IMR-90 (cell line): ENCODE measurements at regions not wholly inside any gene's neighbourhood (a gene's known extent, or its start where the extent isn't known, plus 50 kb on each side); places are given as distances from the start of the nearest gene placed in this dataset.

Experiments
- ATAC-seq: fragments of 200-7000 bp; cut with Tn5 transposase; 2 replicates; pipeline ENCODE4 v1.9.1; 2020; ENCODE audit warnings: low read depth, mild to moderate bottlenecking, moderate library complexity
- BruUV-seq: library from RNA; stranded (reverse); fragments of 400-500 nt; replicated peaks from 2 replicates; lab custom pipeline; 2021; lab: Mats Ljungman, UMichigan
- CTCF ChIA-PET: fragments of 300-600 bp; formaldehyde crosslinking; extraction: SDS; loops from one replicate; lab custom pipeline; 2021; ENCODE audit warnings: antibody characterized with exemption; lab: Yijun Ruan, JAX
- POLR2A ChIA-PET: fragments of 300-600 bp; sonication (Branson Sonifier 250); formaldehyde crosslinking; loops from one replicate; lab custom pipeline; 2022; ENCODE audit warnings: antibody characterized with exemption; ENCODE audit not compliant: unreplicated experiment; lab: Charles Lee
- DNase-seq: peaks from one replicate; pipeline ENCODE4 v3.0.0; 2013
- H2AFZ ChIP-seq: replicated peaks from 2 replicates; pipeline ENCODE3; 2013; ENCODE audit warnings: low read length, mild to moderate bottlenecking; ENCODE audit not compliant: poor library complexity
- H2AK5ac ChIP-seq: 2 replicates; pipeline ENCODE4 v1.6.1; 2013; ENCODE audit warnings: low read depth, low read length, inconsistent platforms
- H2AK9ac ChIP-seq: replicated peaks from 2 replicates; pipeline ENCODE3; 2013; ENCODE audit warnings: mild to moderate bottlenecking, low read depth, low read length, moderate library complexity; ENCODE audit not compliant: poor library complexity
- H2BK120ac ChIP-seq: 2 replicates; pipeline ENCODE4 v1.6.1; 2013; ENCODE audit warnings: low read depth, low read length, inconsistent platforms
- H2BK15ac ChIP-seq: 3 replicates; pipeline ENCODE4 v1.6.1; 2013; ENCODE audit warnings: low read depth, low read length, inconsistent platforms
- H2BK20ac ChIP-seq: 2 replicates; pipeline ENCODE4 v1.6.1; 2013; ENCODE audit warnings: low read depth, mild to moderate bottlenecking, inconsistent platforms, low read length, moderate library complexity
- H2BK5ac ChIP-seq: 2 replicates; pipeline ENCODE4 v1.6.1; 2013; ENCODE audit warnings: mild to moderate bottlenecking, low read depth, low read length, inconsistent platforms; ENCODE audit not compliant: poor library complexity, severe bottlenecking
- H3K14ac ChIP-seq: replicated peaks from 2 replicates; pipeline ENCODE4 v1.6.1; 2013; ENCODE audit warnings: low read depth, low read length, inconsistent platforms
- H3K18ac ChIP-seq: 2 replicates; pipeline ENCODE4 v1.6.1; 2013; ENCODE audit warnings: low read depth, low read length, control low read depth
- H3K23ac ChIP-seq: 2 replicates; pipeline ENCODE4 v1.6.1; 2013; ENCODE audit warnings: low read depth, low read length, inconsistent platforms
- H3K27ac ChIP-seq: 2 replicates; pipeline ENCODE4 v1.5.1; 2013; ENCODE audit warnings: mild to moderate bottlenecking, control low read depth, low read length; ENCODE audit not compliant: insufficient read depth
- H3K27me3 ChIP-seq: 2 replicates; pipeline ENCODE4 v1.6.1; 2013; ENCODE audit warnings: low read length; ENCODE audit not compliant: control insufficient read depth, insufficient read depth
- H3K36me3 ChIP-seq: 2 replicates; pipeline ENCODE4 v1.6.1; 2013; ENCODE audit warnings: low read length, mixed read lengths; ENCODE audit not compliant: control insufficient read depth, insufficient read depth
- H3K4ac ChIP-seq: 2 replicates; pipeline ENCODE4 v1.6.1; 2013; ENCODE audit warnings: low read depth, low read length, inconsistent platforms
- H3K4me1 ChIP-seq: 2 replicates; pipeline ENCODE4 v1.6.1; 2013; ENCODE audit warnings: low read length, mixed read lengths; ENCODE audit not compliant: control insufficient read depth, insufficient read depth
- H3K4me2 ChIP-seq: 2 replicates; pipeline ENCODE4 v1.6.1; 2013; ENCODE audit warnings: low read depth, mild to moderate bottlenecking, control low read depth, low read length, moderate library complexity
- H3K4me3 ChIP-seq: 2 replicates; pipeline ENCODE4 v1.5.1; 2013; ENCODE audit warnings: low read depth, mild to moderate bottlenecking, control low read depth, low read length, moderate library complexity; ENCODE audit not compliant: insufficient read depth
- H3K56ac ChIP-seq: 2 replicates; pipeline ENCODE4 v1.6.1; 2013; ENCODE audit warnings: low read length, inconsistent platforms; ENCODE audit not compliant: insufficient read depth; ENCODE audit errors: extremely low read depth
- H3K79me1 ChIP-seq, 2 experiments: 2 replicates each; pipeline ENCODE4 v1.6.1; 2013; ENCODE audit warnings: low read length in 2 of 2, inconsistent platforms in 1 of 2, low read depth in 1 of 2
- H3K9ac ChIP-seq: 2 replicates; pipeline ENCODE4 v1.6.1; 2013; ENCODE audit warnings: low read depth, low read length, control low read depth
- H3K9me1 ChIP-seq: 2 replicates; pipeline ENCODE4 v1.6.1; 2013; ENCODE audit warnings: low read length, inconsistent platforms; ENCODE audit not compliant: insufficient read depth
- H3K9me3 ChIP-seq: 2 replicates; pipeline ENCODE4 v1.6.1; 2013; ENCODE audit warnings: low read length; ENCODE audit not compliant: control insufficient read depth, insufficient read depth
- H4K20me1 ChIP-seq: 2 replicates; pipeline ENCODE4 v1.6.1; 2013; ENCODE audit warnings: low read length, inconsistent platforms; ENCODE audit not compliant: insufficient read depth
- H4K5ac ChIP-seq: 2 replicates; pipeline ENCODE4 v1.6.1; 2013; ENCODE audit warnings: mild to moderate bottlenecking, low read depth, low read length, control low read depth
- H4K8ac ChIP-seq, 2 experiments: 2 replicates each; pipeline ENCODE4 v1.6.1; 2013; ENCODE audit warnings: low read depth in 2 of 2, low read length in 2 of 2, control low read depth in 1 of 2, inconsistent platforms in 1 of 2
- H4K91ac ChIP-seq: 2 replicates; pipeline ENCODE4 v1.6.1; 2013; ENCODE audit warnings: low read depth, low read length, inconsistent platforms; ENCODE audit not compliant: insufficient read depth
- CTCF ChIP-seq: conservative IDR thresholded peaks from 2 replicates; pipeline ENCODE4 v1.5.1; 2012; ENCODE audit warnings: mild to moderate bottlenecking, low read depth, low read length, improper control_type of control experiment
- FOS ChIP-seq: fragments of 150-350 bp; IDR thresholded peaks from 2 replicates; pipeline ENCODE4 v1.6.1; 2016; ENCODE audit warnings: low read depth, low read length
- MAZ ChIP-seq: IDR thresholded peaks from 2 replicates; pipeline ENCODE4 v1.6.1; 2012; ENCODE audit warnings: low read depth, mild to moderate bottlenecking, low read length, improper control_type of control experiment, moderate library complexity, borderline replicate concordance
- MXI1 ChIP-seq: IDR thresholded peaks from 2 replicates; pipeline ENCODE4 v1.6.1; 2012; ENCODE audit warnings: low read depth, mild to moderate bottlenecking, low read length, moderate library complexity, borderline replicate concordance
- NFE2L2 ChIP-seq: fragments of 150-350 bp; IDR thresholded peaks from 2 replicates; pipeline ENCODE4 v1.6.1; 2016; ENCODE audit warnings: low read depth, mild to moderate bottlenecking, low read length
- POLR2A ChIP-seq: IDR thresholded peaks from 2 replicates; pipeline ENCODE4 v1.6.1; 2012; ENCODE audit warnings: mild to moderate bottlenecking, low read depth, low read length
- RCOR1 ChIP-seq: IDR thresholded peaks from 2 replicates; pipeline ENCODE4 v1.6.1; 2012; ENCODE audit warnings: mild to moderate bottlenecking, low read length, improper control_type of control experiment; ENCODE audit not compliant: insufficient replicate concordance
- RFX5 ChIP-seq: IDR thresholded peaks from 2 replicates; pipeline ENCODE4 v1.8.0; 2012; ENCODE audit warnings: low read depth, mild to moderate bottlenecking, low read length, moderate library complexity
- SMC3 ChIP-seq: fragments of 150-350 bp; IDR thresholded peaks from 2 replicates; pipeline ENCODE4 v1.6.1; 2016; ENCODE audit warnings: low read depth, mild to moderate bottlenecking, antibody characterized with exemption, low read length, moderate library complexity
- WGBS, 2 experiments: methylation state at CpG; one replicate each; pipeline versions ENCODE4 v1.1.5 to v1.1.7; 2013; ENCODE audit warnings: missing lambda C conversion rate in 2 of 2; ENCODE audit not compliant: insufficient read length in 1 of 2; ENCODE audit errors: extremely low coverage in 2 of 2; 5-methylcytosine and 5-hydroxymethylcytosine counted together
- dilution Hi-C: fragments of 300-500 bp; cut with HindIII; formaldehyde crosslinking; loops from one replicate; pipeline ENCODE4 v1.14.3; 2018; ENCODE audit warnings: low sequenced_read_pairs; ENCODE audit not compliant: unreplicated experiment
- in situ Hi-C: fragments of 300-500 bp; cut with MboI; formaldehyde crosslinking; loops from 3 replicates; pipeline ENCODE4 v1.14.3; 2019; ENCODE audit warnings: low sequenced_read_pairs, inconsistent platforms, mixed read lengths
- intact Hi-C: fragments of 100-400 bp; cut with micrococcal nuclease; formaldehyde crosslinking; loops from 2 replicates; pipeline ENCODE4 v1.10.0; 2022
- TF ChIP-seq, protein P1 (sequence below): fragments of 150-350 bp; IDR thresholded peaks from 2 replicates; pipeline ENCODE4 v1.6.1; 2017; ENCODE audit warnings: mild to moderate bottlenecking, antibody characterized with exemption, low read length, low read depth

DNA sequence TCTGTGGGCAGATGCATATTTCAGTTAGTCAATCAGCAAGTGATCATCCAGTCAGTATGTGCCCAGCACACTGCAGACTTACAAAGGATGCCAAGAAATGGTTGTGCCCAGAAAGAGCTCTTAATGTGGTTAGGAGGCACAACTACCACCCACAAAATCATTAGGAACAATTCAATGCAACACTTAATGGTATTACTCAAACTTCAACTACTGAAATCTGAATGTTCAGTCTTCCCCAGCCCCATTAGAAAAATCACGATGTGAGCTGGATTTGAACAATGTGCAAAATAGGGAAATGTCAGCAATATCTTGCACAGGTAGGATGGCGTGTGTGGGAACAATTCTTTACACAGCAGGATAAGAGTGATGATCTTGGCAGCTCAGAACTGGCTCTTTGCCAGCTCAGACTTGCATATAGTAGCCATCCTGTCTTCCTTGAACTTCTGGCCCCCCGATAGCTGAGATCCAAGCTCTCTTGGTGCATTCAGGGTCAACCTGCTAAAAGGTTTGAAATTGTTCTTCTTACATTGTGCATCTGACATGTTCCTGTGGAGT lies 556.7 kb upstream of the HTR1E start:
- H3K9ac ChIP-seq, result no peak overlapping the region
- H3K27me3 ChIP-seq, result no peaks in the 10 kb centered on the region
- H3K4me2 ChIP-seq, result no peak overlapping the region
- H2AK5ac ChIP-seq, result no peak overlapping the region
- H2AK9ac ChIP-seq, result no peak overlapping the region
- no peaks in the 10 kb centered on the region for H3K4me1 ChIP-seq
- no peak overlapping the region for H3K56ac ChIP-seq
- no peak overlapping the region for H4K5ac ChIP-seq
- ChIA-PET CTCF (no interaction called here), POLR2A (no interaction called here)
- H2BK20ac ChIP-seq, result no peak overlapping the region
- H3K9me3 ChIP-seq, result peaks cover 3% of the 10 kb centered on the region; the same call in 1 of the 2 replicates
- no peaks in the 10 kb centered on the region for H3K79me1 ChIP-seq
- no peak overlapping the region for H3K27ac ChIP-seq
- no peak overlapping the region for H2BK15ac ChIP-seq
- no peaks in the 10 kb centered on the region for H3K9me1 ChIP-seq
- H3K4ac ChIP-seq, result no peak overlapping the region
- intact Hi-C loops, result no loop called here
- BruUV-seq, result no TSS peak
- no peaks in the 10 kb centered on the region for H3K36me3 ChIP-seq
- H4K8ac ChIP-seq, result no peak overlapping the region
- H2BK120ac ChIP-seq, result no peak overlapping the region
- TF ChIP-seq RCOR1, result no peak
- no peak for TF ChIP-seq NFE2L2
- no peak for TF ChIP-seq SMC3
- TF ChIP-seq CTCF, result no peak
- TF ChIP-seq, protein P1, sequence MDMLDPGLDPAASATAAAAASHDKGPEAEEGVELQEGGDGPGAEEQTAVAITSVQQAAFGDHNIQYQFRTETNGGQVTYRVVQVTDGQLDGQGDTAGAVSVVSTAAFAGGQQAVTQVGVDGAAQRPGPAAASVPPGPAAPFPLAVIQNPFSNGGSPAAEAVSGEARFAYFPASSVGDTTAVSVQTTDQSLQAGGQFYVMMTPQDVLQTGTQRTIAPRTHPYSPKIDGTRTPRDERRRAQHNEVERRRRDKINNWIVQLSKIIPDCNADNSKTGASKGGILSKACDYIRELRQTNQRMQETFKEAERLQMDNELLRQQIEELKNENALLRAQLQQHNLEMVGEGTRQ, result no peak
- TF ChIP-seq MXI1, result no peak
- TF ChIP-seq MAZ, result no peak
- no peak for TF ChIP-seq RFX5
- no peak for TF ChIP-seq FOS
- no peak for TF ChIP-seq POLR2A
- no peak overlapping the region for H3K23ac ChIP-seq
- H3K14ac ChIP-seq, result no peak overlapping the region
- in situ Hi-C loops, result no loop called here
- H3K18ac ChIP-seq, result no peak overlapping the region
- WGBS, 2 experiments, result 20% methylated on average over 1 of the region's 3 CpGs; no CpG with 5 or more reads in 1 of the 2 experiments
- H2AFZ ChIP-seq, result no peak overlapping the region
- H2BK5ac ChIP-seq, result no peak overlapping the region
- H4K20me1 ChIP-seq, result no peaks in the 10 kb centered on the region
- dilution Hi-C loops, result no loop called here
- H3K4me3 ChIP-seq, result no peak overlapping the region
- DNase-seq (no peak), ATAC-seq (no peak)
- no peak overlapping the region for H4K91ac ChIP-seq
